WTC11 (cell line): ENCODE measurements at regions not wholly inside any gene's neighbourhood (a gene's known extent, or its start where the extent isn't known, plus 50 kb on each side); places are given as distances from the start of the nearest gene placed in this dataset.

Source experiments
- ATAC-seq: fragments of 200-7000 bp; cut with Tn5 transposase; 2 replicates; pipeline ENCODE4 v1.10.0; 2021; ENCODE audit warnings: mild to moderate bottlenecking, moderate library complexity
- CTCF ChIA-PET: fragments of 300-600 bp; sonication (Branson Sonifier 250); formaldehyde crosslinking; loops from one replicate; lab custom pipeline; 2021; ENCODE audit warnings: antibody characterized with exemption; lab: Charles Lee
- POLR2A ChIA-PET: fragments of 350-600 bp; sonication (Branson Sonifier 250); formaldehyde crosslinking; loops from one replicate; lab custom pipeline; 2021; ENCODE audit warnings: antibody characterized with exemption; lab: Charles Lee
- DNase-seq: peaks from one replicate; pipeline ENCODE4 v3.0.0; 2021; ENCODE audit warnings: low spot score
- H3K27ac Mint-ChIP-seq: 2 replicates; pipeline ENCODE4 v1.8.0; 2021; ENCODE audit warnings: mixed read lengths
- H3K27me3 Mint-ChIP-seq: 2 replicates; pipeline ENCODE4 v1.8.0; 2021; ENCODE audit warnings: low read depth, mild to moderate bottlenecking, moderate library complexity, mixed read lengths
- H3K36me3 Mint-ChIP-seq: 2 replicates; pipeline ENCODE4 v1.8.0; 2021; ENCODE audit warnings: mixed read lengths
- H3K4me1 Mint-ChIP-seq: 2 replicates; pipeline ENCODE4 v1.8.0; 2022; ENCODE audit warnings: mixed read lengths
- H3K4me3 Mint-ChIP-seq: 2 replicates; pipeline ENCODE4 v1.8.0; 2021; ENCODE audit warnings: mild to moderate bottlenecking, moderate library complexity, mixed read lengths
- H3K9me3 Mint-ChIP-seq: 2 replicates; pipeline ENCODE4 v1.8.0; 2021; ENCODE audit warnings: mixed read lengths
- AR ChIP-seq: fragments of 250-450 bp; sonication (Bioruptor Pico); IDR thresholded peaks from 2 replicates; pipeline ENCODE4 v1.9.0; 2021; ENCODE audit warnings: mild to moderate bottlenecking
- ATF1 ChIP-seq: sonication (generic); formaldehyde crosslinking; IDR thresholded peaks from 2 replicates; pipeline ENCODE4 v1.8.1; 2023; ENCODE audit warnings: mild to moderate bottlenecking, moderate library complexity, missing genetic modification reagents
- CBFB ChIP-seq: sonication (generic); formaldehyde crosslinking; IDR thresholded peaks from 2 replicates; pipeline ENCODE4 v1.8.1; 2022; ENCODE audit warnings: mild to moderate bottlenecking, low read depth, missing genetic modification reagents
- CREM ChIP-seq: sonication (generic); formaldehyde crosslinking; IDR thresholded peaks from 2 replicates; pipeline ENCODE4 v1.8.1; 2022; ENCODE audit warnings: mild to moderate bottlenecking, missing genetic modification reagents, moderate library complexity
- E2F1 ChIP-seq: sonication (generic); formaldehyde crosslinking; IDR thresholded peaks from 2 replicates; pipeline ENCODE4 v1.8.0; 2022; ENCODE audit warnings: mild to moderate bottlenecking, missing genetic modification reagents
- FOXJ3 ChIP-seq: sonication (generic); formaldehyde crosslinking; IDR thresholded peaks from 2 replicates; pipeline ENCODE4 v1.9.0; 2021; ENCODE audit warnings: missing genetic modification reagents, mild to moderate bottlenecking, borderline replicate concordance
- GRHL2 ChIP-seq: fragments of 250-450 bp; sonication (Bioruptor Pico); IDR thresholded peaks from 2 replicates; pipeline ENCODE4 v1.8.0; 2022; ENCODE audit warnings: mild to moderate bottlenecking, moderate library complexity; ENCODE audit not compliant: insufficient replicate concordance, severe bottlenecking
- GTF2I ChIP-seq: fragments of 250-450 bp; sonication (Bioruptor Pico); conservative IDR thresholded peaks from 2 replicates; pipeline ENCODE4 v1.4.0; 2021; ENCODE audit warnings: mild to moderate bottlenecking
- NFATC4 ChIP-seq: fragments of 250-450 bp; sonication (Bioruptor Pico); IDR thresholded peaks from 2 replicates; pipeline ENCODE4 v1.9.0; 2021; ENCODE audit warnings: mild to moderate bottlenecking
- NR2C2 ChIP-seq: sonication (generic); formaldehyde crosslinking; IDR thresholded peaks from 2 replicates; pipeline ENCODE4 v1.8.0; 2022; ENCODE audit warnings: mild to moderate bottlenecking, missing genetic modification reagents
- NR3C1 ChIP-seq: sonication (generic); formaldehyde crosslinking; conservative IDR thresholded peaks from 2 replicates; pipeline ENCODE4 v1.8.1; 2023; ENCODE audit warnings: low read depth, mild to moderate bottlenecking, missing genetic modification reagents
- OVOL2 ChIP-seq: fragments of 250-450 bp; sonication (Bioruptor Pico); IDR thresholded peaks from 2 replicates; pipeline ENCODE4 v1.9.0; 2021; ENCODE audit warnings: mild to moderate bottlenecking, borderline replicate concordance
- PREB ChIP-seq: sonication (generic); formaldehyde crosslinking; IDR thresholded peaks from 2 replicates; pipeline ENCODE4 v1.8.1; 2022; ENCODE audit warnings: mild to moderate bottlenecking, missing genetic modification reagents, moderate library complexity, borderline replicate concordance
- PRRX2 ChIP-seq: fragments of 250-450 bp; sonication (Bioruptor Pico); IDR thresholded peaks from 2 replicates; pipeline ENCODE4 v1.8.0; 2021; ENCODE audit warnings: mild to moderate bottlenecking
- RELA ChIP-seq: sonication (generic); formaldehyde crosslinking; IDR thresholded peaks from 2 replicates; pipeline ENCODE4 v1.8.1; 2022; ENCODE audit warnings: missing genetic modification reagents, mild to moderate bottlenecking, borderline replicate concordance
- TCF7 ChIP-seq: sonication (generic); formaldehyde crosslinking; IDR thresholded peaks from 2 replicates; pipeline ENCODE4 v1.8.0; 2022; ENCODE audit warnings: mild to moderate bottlenecking, low read depth, missing genetic modification reagents, moderate library complexity
- TEAD1 ChIP-seq: sonication (generic); formaldehyde crosslinking; IDR thresholded peaks from 2 replicates; pipeline ENCODE4 v1.8.0; 2022; ENCODE audit warnings: mild to moderate bottlenecking, missing genetic modification reagents
- TEAD4 ChIP-seq: sonication (generic); formaldehyde crosslinking; IDR thresholded peaks from 2 replicates; pipeline ENCODE4 v1.8.0; 2022; ENCODE audit warnings: mild to moderate bottlenecking, missing genetic modification reagents
- TP53 ChIP-seq: sonication (generic); formaldehyde crosslinking; IDR thresholded peaks from 2 replicates; pipeline ENCODE4 v1.8.1; 2023; ENCODE audit warnings: mild to moderate bottlenecking, missing genetic modification reagents
- ZMAT4 ChIP-seq: fragments of 250-450 bp; sonication (Bioruptor Pico); IDR thresholded peaks from 2 replicates; pipeline ENCODE4 v1.9.0; 2021; ENCODE audit warnings: mild to moderate bottlenecking
- ZNF263 ChIP-seq: sonication (generic); formaldehyde crosslinking; IDR thresholded peaks from 2 replicates; pipeline ENCODE4 v1.8.1; 2022; ENCODE audit warnings: low read depth, mild to moderate bottlenecking, moderate library complexity, missing genetic modification reagents
- ZNF317 ChIP-seq: sonication (generic); formaldehyde crosslinking; IDR thresholded peaks from 2 replicates; pipeline ENCODE4 v1.8.1; 2023; ENCODE audit warnings: low read depth, mild to moderate bottlenecking, moderate library complexity, missing genetic modification reagents, borderline replicate concordance
- TF ChIP-seq, protein P1 (sequence below): sonication (generic); formaldehyde crosslinking; IDR thresholded peaks from 2 replicates; pipeline ENCODE4 v1.8.0; 2023; ENCODE audit warnings: missing genetic modification reagents, mild to moderate bottlenecking, borderline replicate concordance
- TF ChIP-seq, protein P2 (sequence below): sonication (generic); formaldehyde crosslinking; IDR thresholded peaks from 2 replicates; pipeline ENCODE4 v1.8.1; 2023; ENCODE audit warnings: mild to moderate bottlenecking, missing genetic modification reagents, moderate library complexity
- TF ChIP-seq, protein P3 (sequence below): sonication (generic); formaldehyde crosslinking; IDR thresholded peaks from 2 replicates; pipeline ENCODE4 v1.8.0; 2022; ENCODE audit warnings: mild to moderate bottlenecking, missing genetic modification reagents

GRCh38 chr5:68436686-68437520 lies 221.3 kb downstream of the PIK3R1 start:
- ChIA-PET CTCF (no interaction called here), POLR2A (no interaction called here)
- H3K36me3 Mint-ChIP-seq = no peaks in the 10 kb centered on the region
- peaks cover 6% of the 10 kb centered on the region; the same call in 1 of the 2 replicates for H3K4me1 Mint-ChIP-seq
- ATAC-seq (no peak), DNase-seq (no peak)
- H3K27me3 Mint-ChIP-seq = no peaks in the 10 kb centered on the region; the same call in 1 of the 2 replicates
- no peak overlapping the region for H3K4me3 Mint-ChIP-seq
- TF ChIP-seq TEAD1 (CRISPR knock-in tag) (no peak), ZMAT4 (no peak), OVOL2 (CRISPR knock-in tag) (no peak), TCF7 (no peak), PRRX2 (CRISPR knock-in tag) (no peak), ATF1 (no peak), NR3C1 (CRISPR knock-in tag) (no peak), CBFB (no peak)
- TF ChIP-seq, protein P1, sequence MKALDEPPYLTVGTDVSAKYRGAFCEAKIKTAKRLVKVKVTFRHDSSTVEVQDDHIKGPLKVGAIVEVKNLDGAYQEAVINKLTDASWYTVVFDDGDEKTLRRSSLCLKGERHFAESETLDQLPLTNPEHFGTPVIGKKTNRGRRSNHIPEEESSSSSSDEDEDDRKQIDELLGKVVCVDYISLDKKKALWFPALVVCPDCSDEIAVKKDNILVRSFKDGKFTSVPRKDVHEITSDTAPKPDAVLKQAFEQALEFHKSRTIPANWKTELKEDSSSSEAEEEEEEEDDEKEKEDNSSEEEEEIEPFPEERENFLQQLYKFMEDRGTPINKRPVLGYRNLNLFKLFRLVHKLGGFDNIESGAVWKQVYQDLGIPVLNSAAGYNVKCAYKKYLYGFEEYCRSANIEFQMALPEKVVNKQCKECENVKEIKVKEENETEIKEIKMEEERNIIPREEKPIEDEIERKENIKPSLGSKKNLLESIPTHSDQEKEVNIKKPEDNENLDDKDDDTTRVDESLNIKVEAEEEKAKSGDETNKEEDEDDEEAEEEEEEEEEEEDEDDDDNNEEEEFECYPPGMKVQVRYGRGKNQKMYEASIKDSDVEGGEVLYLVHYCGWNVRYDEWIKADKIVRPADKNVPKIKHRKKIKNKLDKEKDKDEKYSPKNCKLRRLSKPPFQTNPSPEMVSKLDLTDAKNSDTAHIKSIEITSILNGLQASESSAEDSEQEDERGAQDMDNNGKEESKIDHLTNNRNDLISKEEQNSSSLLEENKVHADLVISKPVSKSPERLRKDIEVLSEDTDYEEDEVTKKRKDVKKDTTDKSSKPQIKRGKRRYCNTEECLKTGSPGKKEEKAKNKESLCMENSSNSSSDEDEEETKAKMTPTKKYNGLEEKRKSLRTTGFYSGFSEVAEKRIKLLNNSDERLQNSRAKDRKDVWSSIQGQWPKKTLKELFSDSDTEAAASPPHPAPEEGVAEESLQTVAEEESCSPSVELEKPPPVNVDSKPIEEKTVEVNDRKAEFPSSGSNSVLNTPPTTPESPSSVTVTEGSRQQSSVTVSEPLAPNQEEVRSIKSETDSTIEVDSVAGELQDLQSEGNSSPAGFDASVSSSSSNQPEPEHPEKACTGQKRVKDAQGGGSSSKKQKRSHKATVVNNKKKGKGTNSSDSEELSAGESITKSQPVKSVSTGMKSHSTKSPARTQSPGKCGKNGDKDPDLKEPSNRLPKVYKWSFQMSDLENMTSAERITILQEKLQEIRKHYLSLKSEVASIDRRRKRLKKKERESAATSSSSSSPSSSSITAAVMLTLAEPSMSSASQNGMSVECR (CRISPR knock-in tag) = no peak
- no peak overlapping the region for H3K27ac Mint-ChIP-seq
- peaks cover 5% of the 10 kb centered on the region; the same call in 1 of the 2 replicates for H3K9me3 Mint-ChIP-seq

GRCh38 chr5:68438876-68439275 lies 223.3 kb downstream of the PIK3R1 start:
- Mint-ChIP-seq H3K9me3 (peaks cover 5% of the 10 kb centered on the region; the same call in 1 of the 2 replicates), H3K27me3 (no peaks in the 10 kb centered on the region; the same call in 1 of the 2 replicates), H3K36me3 (no peaks in the 10 kb centered on the region), H3K4me3 (no peak overlapping the region), H3K4me1 (peaks cover 5% of the 10 kb centered on the region; the same call in 1 of the 2 replicates), H3K27ac (no peak overlapping the region)
- TF ChIP-seq ZNF263 (no peak), NR2C2 (CRISPR knock-in tag) (no peak), GTF2I (no peak), GRHL2 (CRISPR knock-in tag) (no peak), PREB (CRISPR knock-in tag) (no peak), E2F1 (CRISPR knock-in tag) (no peak), FOXJ3 (CRISPR knock-in tag) (no peak), RELA (CRISPR knock-in tag) (no peak), ATF1 (no peak), TEAD4 (CRISPR knock-in tag) (no peak), TP53 (CRISPR knock-in tag) (no peak), NFATC4 (CRISPR knock-in tag) (no peak), CREM (CRISPR knock-in tag) (no peak), ZNF317 (CRISPR knock-in tag) (no peak), AR (CRISPR knock-in tag) (no peak)
- TF ChIP-seq, protein P2, sequence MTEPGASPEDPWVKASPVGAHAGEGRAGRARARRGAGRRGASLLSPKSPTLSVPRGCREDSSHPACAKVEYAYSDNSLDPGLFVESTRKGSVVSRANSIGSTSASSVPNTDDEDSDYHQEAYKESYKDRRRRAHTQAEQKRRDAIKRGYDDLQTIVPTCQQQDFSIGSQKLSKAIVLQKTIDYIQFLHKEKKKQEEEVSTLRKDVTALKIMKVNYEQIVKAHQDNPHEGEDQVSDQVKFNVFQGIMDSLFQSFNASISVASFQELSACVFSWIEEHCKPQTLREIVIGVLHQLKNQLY (CRISPR knock-in tag) = no peak
- TF ChIP-seq, protein P3, sequence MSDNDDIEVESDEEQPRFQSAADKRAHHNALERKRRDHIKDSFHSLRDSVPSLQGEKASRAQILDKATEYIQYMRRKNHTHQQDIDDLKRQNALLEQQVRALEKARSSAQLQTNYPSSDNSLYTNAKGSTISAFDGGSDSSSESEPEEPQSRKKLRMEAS = no peak
- ChIA-PET POLR2A (interaction anchor here (0.6 kb wide), 1 partner anchor 564 kb away, joined by 3 read pairs; no protein-coding TSS in a partner anchor), CTCF (no interaction called here)
- ATAC-seq (no peak), DNase-seq (no peak)
